ENCODE measurements at regions not wholly inside any gene's neighbourhood (a gene's known extent, or its start where the extent isn't known, plus 50 kb on each side); places are given as distances from the start of the nearest gene placed in this dataset.

DNA sequence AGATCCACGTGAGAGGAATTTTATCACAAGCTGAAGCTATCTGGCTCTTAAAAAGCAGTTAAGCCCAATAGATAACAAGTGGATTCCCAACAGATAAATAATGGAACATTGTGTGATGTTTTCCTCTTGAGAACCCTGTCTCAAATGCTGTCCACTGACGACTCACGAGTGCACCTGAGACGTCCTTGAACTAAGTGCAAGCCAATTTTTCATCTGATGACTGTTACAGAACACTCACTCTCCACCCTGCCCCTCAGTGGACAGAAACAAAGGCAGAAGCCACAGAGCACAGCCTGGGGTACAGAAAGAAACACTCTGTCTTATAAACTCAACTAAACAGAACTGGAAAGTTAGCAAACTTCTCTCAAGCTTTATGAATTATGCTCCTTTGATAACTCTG lies 199.5 kb downstream of the KCNN2 start:
- CTCF ChIA-PET (ENCODE audit: partially characterized antibody): no interaction called here
- no peaks in the 10 kb centered on the region for H3K79me1 ChIP-seq (ENCODE audit: low read depth, low read length)
- H2BK12ac ChIP-seq (ENCODE audit: low read depth, low read length): no peak overlapping the region
- H3K18ac ChIP-seq (ENCODE audit: extremely low read depth, low read length): no peak overlapping the region
- H3K4ac ChIP-seq (replicated peaks; ENCODE audit: insufficient read length, low read depth, low read length): no peak overlapping the region
- H3K23ac ChIP-seq (ENCODE audit: insufficient read length): no peak overlapping the region
- no peak overlapping the region for H2BK5ac ChIP-seq (ENCODE audit: low read depth, low read length)
- H2AK5ac ChIP-seq (ENCODE audit: low read depth, low read length): no peak overlapping the region
- no peaks in the 10 kb centered on the region for H3K79me2 ChIP-seq (ENCODE audit: control insufficient read depth in 1 of 2, insufficient read depth in 2 of 2, low read length in 2 of 2)
- no peaks in the 10 kb centered on the region for H3K36me3 ChIP-seq (ENCODE audit: control insufficient read depth in 2 of 4, insufficient read depth in 4 of 4, low read length in 3 of 4)
- FAIRE-seq (no peak), DNase-seq (ENCODE audit: low read depth in 1 of 2, low spot score in 2 of 2) (no peak)
- no peak overlapping the region for H4K91ac ChIP-seq (replicated peaks; ENCODE audit: insufficient read length, low read length)
- H3K9ac ChIP-seq (replicated peaks in 1 of 4; ENCODE audit: extremely low read depth in 1 of 4, low read depth in 3 of 4, low read length in 3 of 4): no peak overlapping the region
- no peak overlapping the region for H4K8ac ChIP-seq (ENCODE audit: extremely low read depth, insufficient read depth, low read length)
- no peak overlapping the region for H2BK20ac ChIP-seq (ENCODE audit: low read length)
- no peak overlapping the region for H3K27ac ChIP-seq (ENCODE audit: low read depth, low read length)
- no peak overlapping the region for H2AFZ ChIP-seq (ENCODE audit: low read length)
- H3K27me3 ChIP-seq (replicated peaks in 1 of 4; ENCODE audit: control insufficient read depth in 3 of 4, extremely low read depth in 1 of 4, insufficient read depth in 3 of 4, low read length in 3 of 4): no peaks in the 10 kb centered on the region
- H3K4me1 ChIP-seq (replicated peaks in 1 of 4; ENCODE audit: control insufficient read depth in 3 of 4, insufficient read depth in 4 of 4, low read length in 3 of 4): no peaks in the 10 kb centered on the region
- no peak overlapping the region for H3K14ac ChIP-seq (ENCODE audit: insufficient read length)
- H3K4me2 ChIP-seq (ENCODE audit: insufficient read depth in 1 of 2, low read depth in 2 of 2, low read length in 2 of 2): no peak overlapping the region
- H3K23me2 ChIP-seq (ENCODE audit: low read depth, low read length): no peaks in the 10 kb centered on the region
- no peak overlapping the region for H4K5ac ChIP-seq (ENCODE audit: insufficient read length, low read depth, low read length)
- H2BK120ac ChIP-seq (replicated peaks; ENCODE audit: low read depth, low read length): no peak overlapping the region
- no peak overlapping the region for H3K4me3 ChIP-seq (ENCODE audit: extremely low read depth in 1 of 4, insufficient read depth in 2 of 4, low read depth in 3 of 4, low read length in 4 of 4)
- no peak overlapping the region for H3K56ac ChIP-seq (replicated peaks; ENCODE audit: insufficient read length, low read depth, low read length)
- H4K20me1 ChIP-seq (replicated peaks in 1 of 2; ENCODE audit: control insufficient read depth in 1 of 2, insufficient read depth in 2 of 2, low read length in 2 of 2): no peaks in the 10 kb centered on the region
- no peak overlapping the region for H2BK15ac ChIP-seq (ENCODE audit: low read length)
- no peaks in the 10 kb centered on the region for H3K9me3 ChIP-seq (ENCODE audit: insufficient read depth in 2 of 2, low read depth in 1 of 2, low read length in 1 of 2)
- POLR2A ChIA-PET (ENCODE audit: partially characterized antibody): no interaction called here
- WGBS, 2 experiments (ENCODE audit: extremely low coverage in 1 of 2, insufficient coverage in 1 of 2, insufficient read length in 1 of 2, insufficient replicate concordance in 2 of 2, low coverage in 1 of 2, low lambda C conversion rate in 2 of 2, missing lambda C conversion rate in 1 of 2): 94% methylated on average over 4 of the region's 4 CpGs; no CpG with 5 or more reads in 1 of the 2 experiments
- TF ChIP-seq, protein P1, sequence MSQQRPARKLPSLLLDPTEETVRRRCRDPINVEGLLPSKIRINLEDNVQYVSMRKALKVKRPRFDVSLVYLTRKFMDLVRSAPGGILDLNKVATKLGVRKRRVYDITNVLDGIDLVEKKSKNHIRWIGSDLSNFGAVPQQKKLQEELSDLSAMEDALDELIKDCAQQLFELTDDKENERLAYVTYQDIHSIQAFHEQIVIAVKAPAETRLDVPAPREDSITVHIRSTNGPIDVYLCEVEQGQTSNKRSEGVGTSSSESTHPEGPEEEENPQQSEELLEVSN (IDR thresholded peaks at IDR 0.05): no peak
- TF ChIP-seq, protein P2, sequence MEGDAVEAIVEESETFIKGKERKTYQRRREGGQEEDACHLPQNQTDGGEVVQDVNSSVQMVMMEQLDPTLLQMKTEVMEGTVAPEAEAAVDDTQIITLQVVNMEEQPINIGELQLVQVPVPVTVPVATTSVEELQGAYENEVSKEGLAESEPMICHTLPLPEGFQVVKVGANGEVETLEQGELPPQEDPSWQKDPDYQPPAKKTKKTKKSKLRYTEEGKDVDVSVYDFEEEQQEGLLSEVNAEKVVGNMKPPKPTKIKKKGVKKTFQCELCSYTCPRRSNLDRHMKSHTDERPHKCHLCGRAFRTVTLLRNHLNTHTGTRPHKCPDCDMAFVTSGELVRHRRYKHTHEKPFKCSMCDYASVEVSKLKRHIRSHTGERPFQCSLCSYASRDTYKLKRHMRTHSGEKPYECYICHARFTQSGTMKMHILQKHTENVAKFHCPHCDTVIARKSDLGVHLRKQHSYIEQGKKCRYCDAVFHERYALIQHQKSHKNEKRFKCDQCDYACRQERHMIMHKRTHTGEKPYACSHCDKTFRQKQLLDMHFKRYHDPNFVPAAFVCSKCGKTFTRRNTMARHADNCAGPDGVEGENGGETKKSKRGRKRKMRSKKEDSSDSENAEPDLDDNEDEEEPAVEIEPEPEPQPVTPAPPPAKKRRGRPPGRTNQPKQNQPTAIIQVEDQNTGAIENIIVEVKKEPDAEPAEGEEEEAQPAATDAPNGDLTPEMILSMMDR (IDR thresholded peaks at IDR 0.05; ENCODE audit: control extremely low read depth in 1 of 3, insufficient read depth in 1 of 3, low read depth in 1 of 3, low read length in 3 of 3): no peak
- TF ChIP-seq RNF2 (IDR thresholded peaks at IDR 0.05; ENCODE audit: borderline replicate concordance, low read depth, low read length, missing control alignments, poor library complexity, severe bottlenecking) (no peak), CREB1 (IDR thresholded peaks at IDR 0.05) (no peak), BACH1 (IDR thresholded peaks at IDR 0.05; ENCODE audit: low read length) (no peak), SUZ12 (IDR thresholded peaks at IDR 0.05; ENCODE audit: low read length) (no peak), GABPA (IDR thresholded peaks at IDR 0.05; ENCODE audit: borderline replicate concordance, insufficient read depth, low read length) (no peak), KDM5A (IDR thresholded peaks at IDR 0.05; ENCODE audit: low read length) (no peak), GTF2F1 (IDR thresholded peaks at IDR 0.05; ENCODE audit: borderline replicate concordance, low read depth, low read length) (no peak), EZH2 (IDR thresholded peaks at IDR 0.05; ENCODE audit: low read depth, low read length, severe bottlenecking) (no peak)
- TF ChIP-seq, protein P3, sequence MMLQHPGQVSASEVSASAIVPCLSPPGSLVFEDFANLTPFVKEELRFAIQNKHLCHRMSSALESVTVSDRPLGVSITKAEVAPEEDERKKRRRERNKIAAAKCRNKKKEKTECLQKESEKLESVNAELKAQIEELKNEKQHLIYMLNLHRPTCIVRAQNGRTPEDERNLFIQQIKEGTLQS (IDR thresholded peaks at IDR 0.05; ENCODE audit: insufficient read depth, low read depth, low read length): no peak

All from H1 (cell line).